ENCODE measurements at regions not wholly inside any gene's neighbourhood (a gene's known extent, or its start where the extent isn't known, plus 50 kb on each side); places are given as distances from the start of the nearest gene placed in this dataset.

GRCh38 chr5:115072266-115073064 lies 97.2 kb downstream of the TRIM36 start:
- Histone ChIP-seq H3K4me3 (no peak overlapping the region), H3K9me3 (no peaks in the 10 kb centered on the region), H3K36me3 (no peaks in the 10 kb centered on the region), H3K27ac (no peak overlapping the region), H3K27me3 (no peaks in the 10 kb centered on the region), H3K4me1 (ENCODE audit: insufficient read depth) (no peaks in the 10 kb centered on the region)
- no peak for TF ChIP-seq POLR2A (IDR thresholded peaks at IDR 0.05)
- no peak for TF ChIP-seq CTCF (IDR thresholded peaks at IDR 0.05)
- TF ChIP-seq EP300 (IDR thresholded peaks at IDR 0.05) = no peak
- intact Hi-C loops (cut with DNase I) = no loop called here
- whole genome bisulfite sequencing, 3 donors = 71 to 82% (median 75%) methylated on average over 6 of the region's 6 CpGs
- no peak for DNase-seq

- no peak overlapping the region for H3K4me3 ChIP-seq
- H3K9me3 ChIP-seq = no peaks in the 10 kb centered on the region
- 60 to 85% (median 62%) methylated on average over 3 of the region's 3 CpGs for WGBS, 3 donors
- H3K36me3 ChIP-seq = no peaks in the 10 kb centered on the region
- no peaks in the 10 kb centered on the region for H3K4me1 ChIP-seq (ENCODE audit: insufficient read depth)
- DNase-seq = no peak
- no peak overlapping the region for H3K27ac ChIP-seq
- no peaks in the 10 kb centered on the region for H3K27me3 ChIP-seq
- intact Hi-C loops (cut with DNase I) = no loop called here
- TF ChIP-seq CTCF (IDR thresholded peaks at IDR 0.05) (no peak), EP300 (IDR thresholded peaks at IDR 0.05) (no peak), POLR2A (IDR thresholded peaks at IDR 0.05) (no peak)
These were observed 99.0 kb downstream of the TRIM36 start for GRCh38 chr5:115070737-115071136.

- Histone ChIP-seq H3K27ac (no peak overlapping the region), H3K27me3 (no peaks in the 10 kb centered on the region), H3K9me3 (no peaks in the 10 kb centered on the region), H3K4me3 (no peak overlapping the region), H3K36me3 (no peaks in the 10 kb centered on the region), H3K4me1 (ENCODE audit: insufficient read depth) (no peaks in the 10 kb centered on the region)
- intact Hi-C loops (cut with DNase I) = no loop called here
- 60 to 63% (median 62%) methylated on average over 3 of the region's 3 CpGs for WGBS, 3 donors
- DNase-seq = no peak
- TF ChIP-seq EP300 (IDR thresholded peaks at IDR 0.05) = no peak
- TF ChIP-seq POLR2A (IDR thresholded peaks at IDR 0.05) = no peak
- no peak for TF ChIP-seq CTCF (IDR thresholded peaks at IDR 0.05)
These were observed 100.4 kb downstream of the TRIM36 start for GRCh38 chr5:115069087-115069968.

GRCh38 chr5:115068239-115069086 lies 101.2 kb downstream of the TRIM36 start:
- TF ChIP-seq POLR2A (IDR thresholded peaks at IDR 0.05) = no peak
- Histone ChIP-seq H3K9me3 (no peaks in the 10 kb centered on the region), H3K36me3 (no peaks in the 10 kb centered on the region), H3K27me3 (no peaks in the 10 kb centered on the region), H3K4me3 (no peak overlapping the region), H3K4me1 (ENCODE audit: insufficient read depth) (no peaks in the 10 kb centered on the region), H3K27ac (no peak overlapping the region)
- intact Hi-C loops (cut with DNase I) = no loop called here
- WGBS, 3 donors = 83 to 90% (median 84%) methylated on average over 14 of the region's 14 CpGs
- no peak for DNase-seq
